Uterus (tissue), 3 donors: ENCODE measurements at regions not wholly inside any gene's neighbourhood (a gene's known extent, or its start where the extent isn't known, plus 50 kb on each side); places are given as distances from the start of the nearest gene placed in this dataset.

Experiments used
- DNase-seq, 2 donors: peaks; one replicate each; pipeline ENCODE4 v3.0.0-alpha.2; 2019 to 2020
- H3K27ac ChIP-seq, 2 donors: fragments of 200-600 bp; sonication (generic); 1 replicate in 1 of 2; 2 replicates in 1 of 2; pipeline ENCODE4 v1.5.1; 2016 to 2018
- H3K27me3 ChIP-seq, 2 donors: fragments of 200-600 bp; sonication (generic); one replicate each; pipeline ENCODE4 v1.5.1; 2018 to 2019; ENCODE audit warnings: control low read depth in 1 of 2
- H3K36me3 ChIP-seq, 2 donors: fragments of 200-600 bp; sonication (generic); one replicate each; pipeline ENCODE4 v1.5.1; 2019; ENCODE audit warnings: control low read depth in 1 of 2
- H3K4me1 ChIP-seq, 2 donors: fragments of 200-600 bp; sonication (generic); one replicate each; pipeline ENCODE4 v1.5.1; 2018 to 2019; ENCODE audit warnings: control low read depth in 1 of 2
- H3K4me3 ChIP-seq, 2 donors: fragments of 200-600 bp; sonication (generic); 1 replicate in 1 of 2; 2 replicates in 1 of 2; pipeline ENCODE4 v1.5.1; 2018 to 2019; ENCODE audit warnings: mild to moderate bottlenecking in 1 of 2
- H3K9me3 ChIP-seq, 2 donors: fragments of 200-600 bp; sonication (generic); one replicate each; pipeline ENCODE4 v1.5.1; 2019; ENCODE audit warnings: control low read depth in 1 of 2
- POLR2A ChIP-seq, 2 donors: fragments of 450-650 bp; IDR thresholded peaks; one replicate each; pipeline ENCODE4 v1.6.1; 2016; ENCODE audit warnings: antibody characterized with exemption in 2 of 2, mild to moderate bottlenecking in 1 of 2, moderate library complexity in 1 of 2
- intact Hi-C: fragments of 100-400 bp; cut with DNase I; formaldehyde crosslinking; loops from one replicate; pipeline ENCODE4 v1.15.1; 2023; ENCODE audit warnings: low total_unique reads
- TF ChIP-seq, protein P1 (sequence below), 4 experiments: fragments of 200-600 bp in 2 of 4; fragments of 450-650 bp in 2 of 4; sonication (generic) in 2 of 4; IDR thresholded peaks; one replicate each; pipeline ENCODE4 v1.5.1; 2016 to 2019; ENCODE audit warnings: antibody characterized with exemption in 4 of 4, mild to moderate bottlenecking in 2 of 4, moderate library complexity in 1 of 4
- donor health status: DM: yes; HTN: yes; CAD: no.

DNA sequence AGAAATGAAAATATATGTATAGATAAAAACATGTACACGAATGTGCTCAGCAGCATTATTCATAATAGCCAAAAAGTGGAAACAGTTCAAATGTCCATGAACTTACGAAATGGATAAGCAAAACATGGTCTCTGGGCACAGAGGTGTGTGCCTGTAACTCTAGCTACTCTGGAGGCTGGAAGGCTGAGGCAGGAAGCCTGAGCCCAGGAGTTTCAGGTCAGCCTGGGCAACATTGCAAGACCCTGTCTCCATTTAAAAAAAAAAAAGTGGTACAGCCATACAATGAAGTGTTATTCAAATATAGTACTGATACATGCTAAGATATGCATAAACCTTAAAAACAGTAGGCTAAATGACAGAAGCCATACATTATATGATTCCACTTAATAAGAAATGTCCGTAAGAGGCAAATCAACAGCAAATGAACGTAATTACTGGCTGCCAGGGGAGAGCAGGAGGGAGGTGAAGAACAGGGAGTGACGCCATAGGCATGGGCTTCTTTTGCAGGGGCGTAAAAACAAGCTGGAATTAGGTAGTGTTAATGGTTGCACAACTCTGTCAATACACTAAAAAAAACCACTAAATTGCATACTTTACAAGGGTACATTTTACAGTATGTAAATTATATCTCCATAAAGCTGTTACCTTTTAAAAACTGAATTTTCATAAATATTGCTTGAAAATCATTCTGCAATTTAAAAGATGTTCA lies 87.2 kb upstream of the PLEKHM1 start:
- no peak overlapping the region for H3K4me3 ChIP-seq
- intact Hi-C loops: no loop called here
- no peak for DNase-seq
- no peak overlapping the region for H3K27ac ChIP-seq
- no peak for TF ChIP-seq POLR2A (IDR thresholded peaks at IDR 0.05)
- TF ChIP-seq, protein P1, sequence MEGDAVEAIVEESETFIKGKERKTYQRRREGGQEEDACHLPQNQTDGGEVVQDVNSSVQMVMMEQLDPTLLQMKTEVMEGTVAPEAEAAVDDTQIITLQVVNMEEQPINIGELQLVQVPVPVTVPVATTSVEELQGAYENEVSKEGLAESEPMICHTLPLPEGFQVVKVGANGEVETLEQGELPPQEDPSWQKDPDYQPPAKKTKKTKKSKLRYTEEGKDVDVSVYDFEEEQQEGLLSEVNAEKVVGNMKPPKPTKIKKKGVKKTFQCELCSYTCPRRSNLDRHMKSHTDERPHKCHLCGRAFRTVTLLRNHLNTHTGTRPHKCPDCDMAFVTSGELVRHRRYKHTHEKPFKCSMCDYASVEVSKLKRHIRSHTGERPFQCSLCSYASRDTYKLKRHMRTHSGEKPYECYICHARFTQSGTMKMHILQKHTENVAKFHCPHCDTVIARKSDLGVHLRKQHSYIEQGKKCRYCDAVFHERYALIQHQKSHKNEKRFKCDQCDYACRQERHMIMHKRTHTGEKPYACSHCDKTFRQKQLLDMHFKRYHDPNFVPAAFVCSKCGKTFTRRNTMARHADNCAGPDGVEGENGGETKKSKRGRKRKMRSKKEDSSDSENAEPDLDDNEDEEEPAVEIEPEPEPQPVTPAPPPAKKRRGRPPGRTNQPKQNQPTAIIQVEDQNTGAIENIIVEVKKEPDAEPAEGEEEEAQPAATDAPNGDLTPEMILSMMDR (IDR thresholded peaks at IDR 0.05): no peak
- no peaks in the 10 kb centered on the region for H3K9me3 ChIP-seq
- H3K36me3 ChIP-seq: no peaks in the 10 kb centered on the region
- no peaks in the 10 kb centered on the region for H3K27me3 ChIP-seq
- no peaks in the 10 kb centered on the region for H3K4me1 ChIP-seq

DNA sequence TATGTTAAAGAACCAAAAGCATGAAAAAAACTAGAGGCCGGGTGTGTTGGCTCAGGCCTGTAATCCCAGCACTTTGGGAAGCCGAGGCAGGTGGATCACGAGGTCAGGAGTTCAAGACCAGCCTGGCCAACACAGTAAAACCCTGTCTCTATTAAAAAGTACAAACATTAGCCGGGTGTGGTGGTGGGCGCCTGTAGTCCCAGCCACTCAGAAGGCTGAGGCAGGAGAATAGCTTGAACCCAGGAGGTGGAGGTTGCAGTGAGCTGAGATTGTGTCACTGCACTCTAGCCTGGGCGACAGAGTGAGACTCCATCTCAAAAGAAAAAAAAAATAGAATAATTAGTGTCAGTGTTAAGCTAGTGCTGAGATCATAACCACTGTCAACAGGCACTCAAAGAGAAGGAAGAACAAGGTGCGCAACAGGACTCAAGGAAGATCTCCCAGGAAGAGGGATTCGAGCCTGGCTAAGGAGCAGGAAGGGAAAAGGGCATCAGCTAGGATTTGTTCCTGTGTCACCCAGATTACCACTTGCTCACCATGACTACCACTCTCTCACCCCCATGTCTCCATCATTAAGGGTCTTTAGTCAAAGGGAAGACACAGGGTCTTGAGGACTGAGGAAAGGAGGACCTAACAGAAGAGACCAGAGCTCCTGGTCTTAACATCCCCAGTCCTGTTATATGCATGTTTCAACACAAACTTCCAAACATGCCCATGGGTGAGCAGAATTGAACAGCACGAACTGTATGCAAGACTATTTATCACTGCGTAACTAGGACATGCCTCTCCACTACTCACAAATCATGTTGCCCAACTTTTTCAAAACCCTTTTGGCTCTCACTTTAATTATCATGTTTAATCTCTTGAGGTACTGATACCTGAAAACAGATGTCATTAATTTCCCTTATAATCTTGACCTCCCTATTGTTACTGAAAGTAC lies 88.3 kb upstream of the PLEKHM1 start:
- H3K4me1 ChIP-seq: no peaks in the 10 kb centered on the region
- DNase-seq: no peak
- intact Hi-C loops: no loop called here
- H3K36me3 ChIP-seq: no peaks in the 10 kb centered on the region
- no peaks in the 10 kb centered on the region for H3K27me3 ChIP-seq
- H3K4me3 ChIP-seq: no peak overlapping the region
- no peak overlapping the region for H3K27ac ChIP-seq
- TF ChIP-seq POLR2A (IDR thresholded peaks at IDR 0.05): no peak
- TF ChIP-seq, protein P1 (IDR thresholded peaks at IDR 0.05): no peak
- no peaks in the 10 kb centered on the region for H3K9me3 ChIP-seq

DNA sequence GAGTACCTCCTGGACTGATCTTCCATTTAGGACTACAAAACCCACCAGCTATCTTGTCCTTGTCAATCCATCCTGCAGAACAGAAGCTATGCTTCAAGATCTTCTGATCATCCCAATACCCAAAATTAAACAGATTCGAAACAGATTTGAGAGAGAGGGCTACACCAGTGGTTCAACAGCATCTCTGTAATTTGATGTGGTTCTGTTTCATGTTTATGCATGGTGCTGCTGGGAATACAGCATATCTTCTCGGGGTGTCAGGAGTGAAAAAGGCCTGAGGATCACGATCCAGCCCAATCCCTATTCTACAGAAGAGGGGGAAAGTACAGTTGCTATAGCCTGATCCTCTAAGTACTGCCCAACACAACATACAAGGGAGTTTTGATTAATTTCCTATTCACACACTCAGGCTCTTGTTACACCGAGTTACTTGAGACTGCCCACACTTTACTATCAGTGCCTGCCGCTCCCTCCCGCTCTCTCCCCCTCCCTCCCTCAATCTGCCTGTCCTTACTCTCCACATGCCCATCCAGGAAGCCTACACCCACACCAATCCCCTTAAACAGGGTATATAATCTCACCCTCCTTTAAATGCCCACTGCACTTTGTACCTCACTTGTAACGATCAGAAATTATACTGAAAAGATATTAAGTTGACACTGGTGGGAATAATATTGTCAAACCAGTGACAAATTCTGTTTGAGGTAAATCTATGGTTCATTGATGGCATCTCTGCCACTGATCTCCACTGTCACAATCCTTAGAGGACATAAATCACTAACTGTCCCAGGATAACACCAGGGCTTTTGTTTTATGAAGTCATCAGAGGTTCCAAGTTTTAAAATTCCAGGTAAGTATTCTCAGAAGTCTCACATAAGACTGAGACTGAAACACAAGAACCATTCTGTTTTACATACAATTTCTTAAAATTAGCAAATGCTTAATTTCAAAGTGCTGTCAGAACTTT lies 89.3 kb upstream of the PLEKHM1 start:
- no peak overlapping the region for H3K4me3 ChIP-seq
- no peaks in the 10 kb centered on the region for H3K9me3 ChIP-seq
- no peak overlapping the region for H3K27ac ChIP-seq
- no peaks in the 10 kb centered on the region for H3K36me3 ChIP-seq
- H3K4me1 ChIP-seq: no peaks in the 10 kb centered on the region
- DNase-seq: no peak
- H3K27me3 ChIP-seq: no peaks in the 10 kb centered on the region
- TF ChIP-seq, protein P1 (IDR thresholded peaks at IDR 0.05): no peak
- TF ChIP-seq POLR2A (IDR thresholded peaks at IDR 0.05): no peak
- intact Hi-C loops: no loop called here

DNA sequence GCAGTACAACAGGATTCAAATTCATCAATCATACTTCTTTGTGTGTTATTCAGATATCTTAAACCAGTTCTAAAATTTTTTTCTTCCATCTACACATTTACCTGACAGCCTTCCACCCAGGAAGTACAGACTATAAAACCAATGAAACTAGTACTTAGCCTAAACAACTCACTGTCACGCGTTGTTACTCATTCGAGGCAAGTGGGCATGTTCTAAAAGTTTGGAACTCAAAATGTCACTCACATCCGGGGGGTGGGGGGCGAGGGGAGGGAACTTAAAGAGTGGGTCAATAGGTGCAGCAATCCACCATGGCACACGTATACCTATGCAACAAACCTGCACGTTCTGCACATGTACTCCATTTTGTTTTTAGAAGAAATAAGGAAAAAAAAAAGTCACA lies 90.4 kb upstream of the PLEKHM1 start:
- no peak overlapping the region for H3K27ac ChIP-seq
- H3K4me1 ChIP-seq: no peaks in the 10 kb centered on the region
- no peaks in the 10 kb centered on the region for H3K9me3 ChIP-seq
- no peak overlapping the region for H3K4me3 ChIP-seq
- no peaks in the 10 kb centered on the region for H3K27me3 ChIP-seq
- no peak for TF ChIP-seq POLR2A (IDR thresholded peaks at IDR 0.05)
- TF ChIP-seq, protein P1 (IDR thresholded peaks at IDR 0.05): no peak
- H3K36me3 ChIP-seq: no peaks in the 10 kb centered on the region
- intact Hi-C loops: no loop called here
- DNase-seq: no peak
